Panc1 (cell line): ENCODE measurements at regions not wholly inside any gene's neighbourhood (a gene's known extent, or its start where the extent isn't known, plus 50 kb on each side); places are given as distances from the start of the nearest gene placed in this dataset.

Source experiments
- POLR2AphosphoS5 ChIP-seq: IDR thresholded peaks from 2 replicates; pipeline ENCODE4 v1.6.1; 2012; ENCODE audit warnings: mild to moderate bottlenecking, low read depth, low read length, moderate library complexity
- SIN3A ChIP-seq: IDR thresholded peaks from 2 replicates; pipeline ENCODE4 v1.6.1; 2012; ENCODE audit warnings: low read depth, mild to moderate bottlenecking, low read length, moderate library complexity, borderline replicate concordance; ENCODE audit not compliant: insufficient read depth
- TCF7L2 ChIP-seq: IDR thresholded peaks from 2 replicates; pipeline ENCODE4 v1.6.1; 2011; ENCODE audit warnings: mild to moderate bottlenecking, low read depth, low read length, inconsistent platforms
- TF ChIP-seq, protein P1 (sequence below): fragments of 450-650 bp; IDR thresholded peaks from 2 replicates; pipeline ENCODE4 v1.5.1; 2017; ENCODE audit warnings: mild to moderate bottlenecking
- TF ChIP-seq, protein P2 (sequence below), 2 experiments: IDR thresholded peaks; 2 replicates each; pipeline ENCODE4 v1.6.1; 2011 to 2012; ENCODE audit warnings: low read depth in 2 of 2, control low read depth in 1 of 2, low read length in 1 of 2, mild to moderate bottlenecking in 1 of 2, moderate library complexity in 1 of 2; ENCODE audit not compliant: insufficient read depth in 1 of 2

DNA sequence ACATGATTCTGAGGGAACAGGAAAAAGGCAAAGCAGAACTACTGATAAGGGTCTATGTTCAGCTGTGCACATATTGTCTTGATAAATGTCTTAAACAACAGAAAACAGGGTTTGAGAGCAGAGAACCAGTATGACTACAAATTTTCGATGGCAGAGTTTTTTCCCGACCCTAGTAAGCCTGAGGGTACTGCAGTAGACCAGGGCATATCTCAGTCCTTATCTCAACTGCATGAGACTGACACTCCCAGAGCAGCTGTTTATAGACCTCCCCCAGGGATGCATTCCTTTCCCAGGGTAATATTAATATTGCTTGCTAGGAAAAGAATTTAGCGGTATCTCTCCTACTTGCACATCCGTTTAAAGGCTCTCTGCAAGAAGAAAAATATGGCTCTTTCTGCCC, 1176.8 kb upstream of the ADGRB3 start:
- TF ChIP-seq, protein P1, sequence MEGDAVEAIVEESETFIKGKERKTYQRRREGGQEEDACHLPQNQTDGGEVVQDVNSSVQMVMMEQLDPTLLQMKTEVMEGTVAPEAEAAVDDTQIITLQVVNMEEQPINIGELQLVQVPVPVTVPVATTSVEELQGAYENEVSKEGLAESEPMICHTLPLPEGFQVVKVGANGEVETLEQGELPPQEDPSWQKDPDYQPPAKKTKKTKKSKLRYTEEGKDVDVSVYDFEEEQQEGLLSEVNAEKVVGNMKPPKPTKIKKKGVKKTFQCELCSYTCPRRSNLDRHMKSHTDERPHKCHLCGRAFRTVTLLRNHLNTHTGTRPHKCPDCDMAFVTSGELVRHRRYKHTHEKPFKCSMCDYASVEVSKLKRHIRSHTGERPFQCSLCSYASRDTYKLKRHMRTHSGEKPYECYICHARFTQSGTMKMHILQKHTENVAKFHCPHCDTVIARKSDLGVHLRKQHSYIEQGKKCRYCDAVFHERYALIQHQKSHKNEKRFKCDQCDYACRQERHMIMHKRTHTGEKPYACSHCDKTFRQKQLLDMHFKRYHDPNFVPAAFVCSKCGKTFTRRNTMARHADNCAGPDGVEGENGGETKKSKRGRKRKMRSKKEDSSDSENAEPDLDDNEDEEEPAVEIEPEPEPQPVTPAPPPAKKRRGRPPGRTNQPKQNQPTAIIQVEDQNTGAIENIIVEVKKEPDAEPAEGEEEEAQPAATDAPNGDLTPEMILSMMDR: no peak
- no peak for TF ChIP-seq TCF7L2
- TF ChIP-seq POLR2AphosphoS5: no peak
- TF ChIP-seq, protein P2, sequence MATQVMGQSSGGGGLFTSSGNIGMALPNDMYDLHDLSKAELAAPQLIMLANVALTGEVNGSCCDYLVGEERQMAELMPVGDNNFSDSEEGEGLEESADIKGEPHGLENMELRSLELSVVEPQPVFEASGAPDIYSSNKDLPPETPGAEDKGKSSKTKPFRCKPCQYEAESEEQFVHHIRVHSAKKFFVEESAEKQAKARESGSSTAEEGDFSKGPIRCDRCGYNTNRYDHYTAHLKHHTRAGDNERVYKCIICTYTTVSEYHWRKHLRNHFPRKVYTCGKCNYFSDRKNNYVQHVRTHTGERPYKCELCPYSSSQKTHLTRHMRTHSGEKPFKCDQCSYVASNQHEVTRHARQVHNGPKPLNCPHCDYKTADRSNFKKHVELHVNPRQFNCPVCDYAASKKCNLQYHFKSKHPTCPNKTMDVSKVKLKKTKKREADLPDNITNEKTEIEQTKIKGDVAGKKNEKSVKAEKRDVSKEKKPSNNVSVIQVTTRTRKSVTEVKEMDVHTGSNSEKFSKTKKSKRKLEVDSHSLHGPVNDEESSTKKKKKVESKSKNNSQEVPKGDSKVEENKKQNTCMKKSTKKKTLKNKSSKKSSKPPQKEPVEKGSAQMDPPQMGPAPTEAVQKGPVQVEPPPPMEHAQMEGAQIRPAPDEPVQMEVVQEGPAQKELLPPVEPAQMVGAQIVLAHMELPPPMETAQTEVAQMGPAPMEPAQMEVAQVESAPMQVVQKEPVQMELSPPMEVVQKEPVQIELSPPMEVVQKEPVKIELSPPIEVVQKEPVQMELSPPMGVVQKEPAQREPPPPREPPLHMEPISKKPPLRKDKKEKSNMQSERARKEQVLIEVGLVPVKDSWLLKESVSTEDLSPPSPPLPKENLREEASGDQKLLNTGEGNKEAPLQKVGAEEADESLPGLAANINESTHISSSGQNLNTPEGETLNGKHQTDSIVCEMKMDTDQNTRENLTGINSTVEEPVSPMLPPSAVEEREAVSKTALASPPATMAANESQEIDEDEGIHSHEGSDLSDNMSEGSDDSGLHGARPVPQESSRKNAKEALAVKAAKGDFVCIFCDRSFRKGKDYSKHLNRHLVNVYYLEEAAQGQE (IDR thresholded peaks at IDR 0.05; ENCODE audit: insufficient read depth in 1 of 2, low read depth in 2 of 2, low read length in 1 of 2): no peak
- no peak for TF ChIP-seq SIN3A
